ENCODE measurements at regions not wholly inside any gene's neighbourhood (a gene's known extent, or its start where the extent isn't known, plus 50 kb on each side); places are given as distances from the start of the nearest gene placed in this dataset.
"Not testable (repeated sequence)": the region's sequence is repeated elsewhere in the genome, so short reads cannot be mapped to it uniquely, and the experiment has no call there.

DNA sequence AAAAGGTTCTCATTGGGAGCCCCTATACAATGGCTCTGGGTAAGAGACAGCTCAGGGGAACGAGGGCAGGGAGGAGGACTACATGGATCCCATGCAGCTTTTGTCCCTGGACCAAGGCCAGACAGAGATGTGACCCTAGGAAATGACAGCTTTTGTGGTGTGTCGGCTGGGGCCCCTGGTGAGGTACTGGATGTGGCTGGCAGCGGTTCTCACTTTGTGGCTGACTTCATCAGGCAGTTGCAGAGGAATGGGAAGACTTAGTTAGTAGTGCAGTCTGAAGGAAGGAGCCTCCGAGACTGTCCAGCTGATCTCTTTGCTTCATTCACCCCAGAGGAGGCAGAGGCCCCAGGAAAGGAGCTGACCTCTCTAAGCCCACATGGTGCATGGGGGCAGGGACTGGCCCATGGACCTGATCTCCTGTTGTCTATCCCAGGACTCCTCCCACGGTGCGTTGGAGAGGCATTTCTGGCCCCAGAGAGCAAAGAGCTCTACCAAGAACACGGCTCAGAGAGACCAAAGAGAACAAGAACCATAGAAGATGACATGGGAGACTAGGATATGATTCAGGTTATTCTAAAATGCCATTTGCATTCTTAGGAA lies 202.9 kb downstream of the RPS24 start:
- CTCF ChIA-PET = interaction anchor here in 1 of 2 donors (0.6 kb wide), 1 partner anchor 295 kb away, joined by 3 read pairs; no protein-coding TSS in a partner anchor
- H3K4me3 ChIP-seq (ENCODE audit: control insufficient read depth in 1 of 2, extremely low read depth in 1 of 2, low read length in 1 of 2) = no peak overlapping the region
- Mint-ChIP-seq H3K4me3 (no peak overlapping the region), H3K4me1 (no peaks in the 10 kb centered on the region), H3K27ac (no peak overlapping the region), H3K36me3 (no peaks in the 10 kb centered on the region), H3K27me3 (peaks cover 4 to 16% of the 10 kb centered on the region in 2 donors), H3K9me3 (no peaks in the 10 kb centered on the region)
- WGBS (ENCODE audit: insufficient coverage) = 57% methylated on average over 5 of the region's 7 CpGs
- H3K27ac ChIP-seq (ENCODE audit: low read length) = no peak overlapping the region
- peaks cover 0 to 18% of the 10 kb centered on the region in 2 experiments for H3K27me3 ChIP-seq (replicated peaks in 1 of 2; ENCODE audit: control insufficient read depth in 2 of 2, extremely low read depth in 1 of 2, insufficient read depth in 2 of 2, low read length in 1 of 2)
- POLR2A ChIA-PET = interaction anchor here in 1 of 2 donors (0.7 kb wide), 1 partner anchor 80 kb away, joined by 14 read pairs; no protein-coding TSS in a partner anchor
- H3K4me1 ChIP-seq (ENCODE audit: control insufficient read depth in 1 of 2, extremely low read depth in 1 of 2, insufficient read depth in 2 of 2, low read length in 2 of 2) = no peaks in the 10 kb centered on the region
- no peaks in the 10 kb centered on the region for H3K36me3 ChIP-seq (ENCODE audit: control insufficient read depth in 2 of 2, extremely low read depth in 1 of 2, insufficient read depth in 1 of 2, low read length in 1 of 2)
- ATAC-seq (replicated peaks in 1 of 4) (no peak), DNase-seq (no peak)
- H3K9me3 ChIP-seq = no peaks in the 10 kb centered on the region

DNA sequence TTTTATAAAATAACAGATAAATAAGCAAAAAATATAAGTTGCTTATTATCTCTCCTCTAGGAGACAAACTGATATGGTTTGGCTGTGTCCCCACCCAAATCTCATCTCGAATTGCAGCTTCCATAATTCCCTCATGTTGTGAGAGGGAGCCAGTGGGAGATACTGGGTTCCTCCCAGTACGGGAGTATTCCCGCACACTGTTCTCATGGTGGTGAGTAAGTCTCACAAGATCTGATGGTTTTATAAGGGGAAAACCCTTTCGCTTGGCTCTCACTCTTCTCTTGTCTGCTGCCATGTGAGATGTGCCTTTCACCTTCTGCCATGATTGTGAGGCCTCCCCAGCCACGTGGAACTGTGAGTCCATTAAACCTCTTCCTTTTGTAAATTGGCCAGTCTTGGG lies 204.3 kb downstream of the RPS24 start:
- CTCF ChIA-PET; ATAC-seq (replicated peaks in 1 of 4); H3K9me3 Mint-ChIP-seq; H3K4me3 Mint-ChIP-seq; H3K4me3 ChIP-seq (ENCODE audit: control insufficient read depth in 1 of 2, extremely low read depth in 1 of 2, low read length in 1 of 2); H3K27ac Mint-ChIP-seq; H3K9me3 ChIP-seq; H3K36me3 ChIP-seq (ENCODE audit: control insufficient read depth in 2 of 2, extremely low read depth in 1 of 2, insufficient read depth in 1 of 2, low read length in 1 of 2); H3K27ac ChIP-seq (ENCODE audit: low read length); H3K4me1 ChIP-seq (ENCODE audit: control insufficient read depth in 1 of 2, extremely low read depth in 1 of 2, insufficient read depth in 2 of 2, low read length in 2 of 2); DNase-seq; H3K36me3 Mint-ChIP-seq; H3K4me1 Mint-ChIP-seq; POLR2A ChIA-PET: not testable (repeated sequence)
- H3K27me3 ChIP-seq (replicated peaks in 1 of 2; ENCODE audit: control insufficient read depth in 2 of 2, extremely low read depth in 1 of 2, insufficient read depth in 2 of 2, low read length in 1 of 2) = peaks cover 0 to 16% of the 10 kb centered on the region in 2 experiments
- peaks cover 8 to 19% of the 10 kb centered on the region in 2 donors for H3K27me3 Mint-ChIP-seq
- 80% methylated on average over 1 of the region's 5 CpGs for WGBS (ENCODE audit: insufficient coverage)

DNA sequence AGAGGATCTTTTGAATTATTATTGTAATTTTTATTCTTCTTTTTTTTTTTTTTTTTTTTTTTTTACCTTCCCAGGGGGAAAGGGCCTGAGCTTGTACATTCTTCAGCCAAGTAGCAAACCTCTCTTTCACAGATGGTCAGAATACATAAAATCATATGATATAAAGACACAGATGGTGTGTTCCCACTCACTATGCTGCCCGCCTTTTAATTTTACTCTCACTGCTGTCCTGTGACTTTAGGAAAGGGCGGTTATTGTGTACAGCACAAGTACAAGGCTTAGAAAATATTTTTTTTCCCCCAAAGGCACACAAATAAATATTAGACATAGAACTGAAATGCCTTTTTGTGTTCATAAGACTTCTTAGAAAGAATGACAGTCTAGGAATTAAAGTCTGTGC lies 213.6 kb downstream of the RPS24 start:
- ATAC-seq (replicated peaks in 1 of 4) = no peak
- CTCF ChIA-PET = interaction anchor here in 1 of 2 donors (0.6 kb wide), 1 partner anchor 118 kb away, joined by 3 read pairs; no protein-coding TSS in a partner anchor

DNA sequence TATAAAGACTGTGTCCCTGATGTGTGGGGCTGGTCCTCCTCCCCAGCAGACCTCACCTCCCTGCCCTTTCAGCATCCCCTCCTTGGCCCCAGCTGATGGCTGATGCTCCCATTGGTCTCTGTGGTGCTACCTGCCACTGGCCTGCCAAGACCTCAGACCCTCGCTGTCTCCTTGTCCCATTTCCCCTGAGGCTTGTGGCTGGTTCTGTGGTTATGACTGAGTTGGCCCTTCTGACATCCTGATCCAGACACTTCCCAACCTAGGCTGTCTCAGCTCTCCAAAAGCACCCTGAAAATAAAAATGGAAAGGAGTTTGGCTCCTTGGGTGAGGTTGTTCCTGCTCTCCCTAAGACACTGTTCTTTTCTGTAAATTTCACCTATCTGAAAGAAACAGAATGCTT lies 214.2 kb downstream of the RPS24 start:
- WGBS (ENCODE audit: insufficient coverage) = no CpG with 5 or more reads among the region's 1 CpG
- Histone ChIP-seq H3K27ac (ENCODE audit: low read length) (no peak overlapping the region), H3K4me1 (ENCODE audit: control insufficient read depth in 1 of 2, extremely low read depth in 1 of 2, insufficient read depth in 2 of 2, low read length in 2 of 2) (peaks cover 0 to 5% of the 10 kb centered on the region in 2 experiments), H3K9me3 (no peaks in the 10 kb centered on the region), H3K4me3 (ENCODE audit: control insufficient read depth in 1 of 2, extremely low read depth in 1 of 2, low read length in 1 of 2) (no peak overlapping the region), H3K27me3 (replicated peaks in 1 of 2; ENCODE audit: control insufficient read depth in 2 of 2, extremely low read depth in 1 of 2, insufficient read depth in 2 of 2, low read length in 1 of 2) (peaks cover 0 to 18% of the 10 kb centered on the region in 2 experiments), H3K36me3 (ENCODE audit: control insufficient read depth in 2 of 2, extremely low read depth in 1 of 2, insufficient read depth in 1 of 2, low read length in 1 of 2) (no peaks in the 10 kb centered on the region)
- CTCF ChIA-PET = interaction anchor here in 1 of 2 donors (0.6 kb wide), 1 partner anchor 117 kb away, joined by 3 read pairs; no protein-coding TSS in a partner anchor
- Mint-ChIP-seq H3K27ac (no peak overlapping the region), H3K4me3 (no peak overlapping the region), H3K9me3 (peaks cover 4 to 11% (median 10%) of the 10 kb centered on the region in 3 donors), H3K4me1 (peaks cover 12 to 22% (median 13%) of the 10 kb centered on the region in 3 donors), H3K27me3 (peaks cover 23% of the 10 kb centered on the region in 2 donors), H3K36me3 (no peaks in the 10 kb centered on the region)
- ATAC-seq (replicated peaks in 1 of 4) (no peak), DNase-seq (no peak)
- POLR2A ChIA-PET = no interaction called here

More for the DNA sequence above, 213.6 kb downstream of the RPS24 start:
- Mint-ChIP-seq H3K4me1 (peaks cover 12 to 22% (median 13%) of the 10 kb centered on the region in 3 donors), H3K27ac (no peak overlapping the region), H3K4me3 (no peak overlapping the region), H3K9me3 (peaks cover 5 to 11% (median 10%) of the 10 kb centered on the region in 3 donors), H3K27me3 (peaks cover 23 to 25% of the 10 kb centered on the region in 2 donors), H3K36me3 (no peaks in the 10 kb centered on the region)
- no CpG with 5 or more reads among the region's 2 CpGs for WGBS (ENCODE audit: insufficient coverage)
- Histone ChIP-seq H3K9me3 (no peaks in the 10 kb centered on the region), H3K4me3 (ENCODE audit: control insufficient read depth in 1 of 2, extremely low read depth in 1 of 2, low read length in 1 of 2) (no peak overlapping the region), H3K27ac (ENCODE audit: low read length) (no peak overlapping the region), H3K36me3 (ENCODE audit: control insufficient read depth in 2 of 2, extremely low read depth in 1 of 2, insufficient read depth in 1 of 2, low read length in 1 of 2) (no peaks in the 10 kb centered on the region), H3K27me3 (replicated peaks in 1 of 2; ENCODE audit: control insufficient read depth in 2 of 2, extremely low read depth in 1 of 2, insufficient read depth in 2 of 2, low read length in 1 of 2) (peaks cover 0 to 19% of the 10 kb centered on the region in 2 experiments), H3K4me1 (ENCODE audit: control insufficient read depth in 1 of 2, extremely low read depth in 1 of 2, insufficient read depth in 2 of 2, low read length in 2 of 2) (peaks cover 0 to 5% of the 10 kb centered on the region in 2 experiments)
- DNase-seq = no peak
- POLR2A ChIA-PET = no interaction called here

DNA sequence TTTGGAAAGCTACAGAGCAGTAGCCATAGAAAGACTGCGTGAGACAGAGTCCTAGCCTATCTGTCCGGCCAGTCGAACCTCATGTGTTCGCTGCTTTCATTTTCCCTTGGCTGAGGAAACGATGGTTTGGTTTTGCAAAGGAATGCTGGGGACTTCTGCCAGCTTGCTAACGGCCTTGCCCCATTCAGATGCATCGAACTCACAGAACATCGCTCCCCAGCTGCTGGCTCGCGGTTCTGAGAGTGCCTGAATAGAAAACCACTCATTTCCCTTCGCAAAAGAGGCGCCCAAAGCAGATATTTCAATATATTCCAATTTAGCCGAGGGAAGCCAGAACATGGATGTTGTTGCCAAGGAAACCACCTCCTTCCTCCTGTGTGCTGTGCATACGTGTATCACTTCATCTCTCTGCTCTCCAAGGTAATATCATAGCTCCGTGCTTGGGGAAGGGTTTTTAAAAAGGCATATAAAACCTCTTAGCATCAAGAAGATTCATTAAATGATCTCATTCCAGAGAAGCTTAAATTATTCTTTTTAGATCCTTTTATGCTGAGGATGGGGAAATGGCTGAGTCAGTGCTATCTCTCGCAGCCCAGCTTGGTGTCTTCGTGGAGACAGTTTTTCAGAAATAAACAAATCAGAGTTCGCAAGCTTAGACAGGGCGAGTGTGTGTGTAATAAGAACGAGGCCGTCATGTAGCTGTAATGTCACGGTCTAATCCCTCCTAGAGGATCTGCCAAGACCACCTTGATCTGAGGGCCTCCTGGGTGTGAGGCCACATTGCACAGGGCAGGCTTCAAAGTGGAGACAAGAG lies 215.2 kb downstream of the RPS24 start:
- H3K36me3 Mint-ChIP-seq = no peaks in the 10 kb centered on the region
- H3K27ac ChIP-seq (ENCODE audit: low read length) = no peak overlapping the region
- no peaks in the 10 kb centered on the region for H3K9me3 ChIP-seq
- H3K4me3 ChIP-seq (ENCODE audit: control insufficient read depth in 1 of 2, extremely low read depth in 1 of 2, low read length in 1 of 2) = no peak overlapping the region
- H3K9me3 Mint-ChIP-seq = peaks cover 2 to 4% (median 4%) of the 10 kb centered on the region in 3 donors
- H3K27me3 ChIP-seq (replicated peaks in 1 of 2; ENCODE audit: control insufficient read depth in 2 of 2, extremely low read depth in 1 of 2, insufficient read depth in 2 of 2, low read length in 1 of 2) = peaks cover 0 to 17% of the 10 kb centered on the region in 2 experiments
- ATAC-seq (replicated peaks in 1 of 4) (no peak), DNase-seq (no peak)
- H3K27me3 Mint-ChIP-seq = peaks cover 20 to 23% of the 10 kb centered on the region in 2 donors
- 45% methylated on average over 17 of the region's 22 CpGs for WGBS (ENCODE audit: insufficient coverage)
- peaks cover 0 to 5% of the 10 kb centered on the region in 2 experiments for H3K4me1 ChIP-seq (ENCODE audit: control insufficient read depth in 1 of 2, extremely low read depth in 1 of 2, insufficient read depth in 2 of 2, low read length in 2 of 2)
- no peak overlapping the region for H3K27ac Mint-ChIP-seq
- no peaks in the 10 kb centered on the region for H3K36me3 ChIP-seq (ENCODE audit: control insufficient read depth in 2 of 2, extremely low read depth in 1 of 2, insufficient read depth in 1 of 2, low read length in 1 of 2)
- no peak overlapping the region for H3K4me3 Mint-ChIP-seq
- H3K4me1 Mint-ChIP-seq = peaks cover 12 to 22% (median 13%) of the 10 kb centered on the region in 3 donors
- POLR2A ChIA-PET = no interaction called here
- CTCF ChIA-PET = no interaction called here

DNA sequence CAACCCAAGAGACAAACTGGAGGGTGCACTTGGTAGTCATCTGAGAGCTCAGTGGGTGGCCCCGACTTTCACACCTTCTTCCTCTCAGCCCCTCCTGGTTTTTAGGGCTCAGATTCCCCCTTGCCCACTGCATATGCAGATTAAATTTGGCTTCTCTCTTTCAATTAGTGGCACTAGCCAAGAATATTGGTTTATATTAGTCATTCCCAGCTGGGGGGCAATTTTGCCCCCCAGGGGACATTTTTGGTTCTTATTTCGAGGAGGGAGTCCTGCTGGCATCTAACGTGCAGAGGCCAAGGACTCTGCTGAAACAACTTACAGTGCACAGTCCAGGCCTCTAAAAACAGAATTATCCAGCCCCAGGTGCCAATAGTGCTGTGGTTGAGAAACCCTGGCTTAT lies 216.0 kb downstream of the RPS24 start:
- Histone ChIP-seq H3K27ac (ENCODE audit: low read length) (no peak overlapping the region), H3K27me3 (replicated peaks in 1 of 2; ENCODE audit: control insufficient read depth in 2 of 2, extremely low read depth in 1 of 2, insufficient read depth in 2 of 2, low read length in 1 of 2) (peaks cover 0 to 17% of the 10 kb centered on the region in 2 experiments), H3K36me3 (ENCODE audit: control insufficient read depth in 2 of 2, extremely low read depth in 1 of 2, insufficient read depth in 1 of 2, low read length in 1 of 2) (no peaks in the 10 kb centered on the region), H3K9me3 (no peaks in the 10 kb centered on the region), H3K4me1 (ENCODE audit: control insufficient read depth in 1 of 2, extremely low read depth in 1 of 2, insufficient read depth in 2 of 2, low read length in 2 of 2) (peaks cover 0 to 5% of the 10 kb centered on the region in 2 experiments), H3K4me3 (ENCODE audit: control insufficient read depth in 1 of 2, extremely low read depth in 1 of 2, low read length in 1 of 2) (no peak overlapping the region)
- no peaks in the 10 kb centered on the region for H3K9me3 Mint-ChIP-seq
- CTCF ChIA-PET = no interaction called here
- H3K27me3 Mint-ChIP-seq = peaks cover 22 to 26% of the 10 kb centered on the region in 2 donors
- no peak for DNase-seq
- no peak for ATAC-seq (replicated peaks in 1 of 4)
- POLR2A ChIA-PET = no interaction called here
- peaks cover 12 to 22% (median 13%) of the 10 kb centered on the region in 3 donors for H3K4me1 Mint-ChIP-seq
- no peak overlapping the region for H3K4me3 Mint-ChIP-seq
- 29% methylated on average over 1 of the region's 3 CpGs for WGBS (ENCODE audit: insufficient coverage)
- no peak overlapping the region for H3K27ac Mint-ChIP-seq
- no peaks in the 10 kb centered on the region for H3K36me3 Mint-ChIP-seq

Data from T-cell (primary cell).